ENCODE measurements at regions not wholly inside any gene's neighbourhood (a gene's known extent, or its start where the extent isn't known, plus 50 kb on each side); places are given as distances from the start of the nearest gene placed in this dataset.
"Not testable (repeated sequence)": the region's sequence is repeated elsewhere in the genome, so short reads cannot be mapped to it uniquely, and the experiment has no call there.

- no peak for DNase-seq
Measured at GRCh38 chr4:187362937-187363857, 632.4 kb upstream of the ZFP42 start.

- no peak for DNase-seq
Measured at GRCh38 chr4:187364401-187364800, 631.2 kb upstream of the ZFP42 start.

GRCh38 chr4:187364851-187365250 lies 630.7 kb upstream of the ZFP42 start:
- DNase-seq = no peak

GRCh38 chr4:187366530-187366929 lies 629.0 kb upstream of the ZFP42 start:
- DNase-seq = no peak

GRCh38 chr4:187370918-187371317 lies 624.7 kb upstream of the ZFP42 start:
- no peak for DNase-seq

- DNase-seq = no peak
Measured at GRCh38 chr4:187378441-187378840, 617.1 kb upstream of the ZFP42 start.

GRCh38 chr4:187380181-187380581 lies 615.4 kb upstream of the ZFP42 start:
- DNase-seq = no peak

GRCh38 chr4:187383181-187383580 lies 612.4 kb upstream of the ZFP42 start:
- no peak for DNase-seq

GRCh38 chr4:187387739-187388138 lies 607.8 kb upstream of the ZFP42 start:
- DNase-seq = no peak

- no peak for DNase-seq
Measured at GRCh38 chr4:187389420-187389819, 606.2 kb upstream of the ZFP42 start.

- no peak for DNase-seq
Measured at GRCh38 chr4:187390646-187391045, 604.9 kb upstream of the ZFP42 start.

- no peak for DNase-seq
Measured at GRCh38 chr4:187393531-187394344, 601.8 kb upstream of the ZFP42 start.

GRCh38 chr4:187396106-187396505 lies 599.5 kb upstream of the ZFP42 start:
- no peak for DNase-seq

- not testable (repeated sequence) for DNase-seq
Measured at GRCh38 chr4:187408447-187408846, 587.1 kb upstream of the ZFP42 start.

- no peak for DNase-seq
Measured at GRCh38 chr4:187413564-187414358, 581.8 kb upstream of the ZFP42 start.

GRCh38 chr4:187414716-187415115 lies 580.9 kb upstream of the ZFP42 start:
- DNase-seq = no peak

- DNase-seq = no peak
Measured at GRCh38 chr4:187415231-187415630, 580.3 kb upstream of the ZFP42 start.

- no peak for DNase-seq
Measured at GRCh38 chr4:187416216-187416615, 579.4 kb upstream of the ZFP42 start.

- DNase-seq = no peak
Measured at GRCh38 chr4:187417721-187418120, 577.9 kb upstream of the ZFP42 start.

GRCh38 chr4:187422655-187423054 lies 572.9 kb upstream of the ZFP42 start:
- no peak for DNase-seq

- DNase-seq = no peak
Measured at GRCh38 chr4:187424636-187425035, 570.9 kb upstream of the ZFP42 start.

GRCh38 chr4:187426511-187426910 lies 569.1 kb upstream of the ZFP42 start:
- no peak for DNase-seq

GRCh38 chr4:187432310-187432709 lies 563.3 kb upstream of the ZFP42 start:
- no peak for DNase-seq
